ENCODE measurements at regions not wholly inside any gene's neighbourhood (a gene's known extent, or its start where the extent isn't known, plus 50 kb on each side); places are given as distances from the start of the nearest gene placed in this dataset.

DNA sequence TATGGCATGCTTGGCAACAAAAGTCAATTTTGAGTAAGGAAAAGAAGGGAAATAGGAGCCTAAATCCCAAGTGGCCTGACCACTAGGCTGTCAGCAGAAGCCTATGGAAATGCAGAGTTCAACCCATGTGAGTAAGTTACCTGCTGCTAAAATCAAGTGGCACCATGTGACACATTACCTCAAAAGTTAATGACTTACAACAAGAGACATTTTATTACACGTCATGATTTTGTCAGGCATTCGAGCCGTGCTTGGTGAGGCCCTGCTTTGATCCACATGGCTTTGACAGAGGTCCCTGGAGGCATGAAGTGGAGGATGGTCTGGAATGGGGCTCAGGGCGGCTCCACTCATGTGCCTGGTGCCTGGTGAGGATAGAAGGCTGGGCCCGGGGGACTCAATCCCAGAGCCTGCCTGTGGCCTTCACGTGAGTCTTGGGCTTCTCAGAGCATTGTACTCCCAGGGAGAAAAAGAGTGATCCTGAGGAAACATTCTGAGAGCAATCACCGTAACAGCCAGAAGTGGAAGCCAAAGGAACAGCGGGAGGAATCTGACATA lies 339.1 kb upstream of the B3GAT1 start:
- H3K9me3 ChIP-seq: peaks cover 0 to 2% (median 0%) of the 10 kb centered on the region in 4 donors
- DNase-seq: no peak
- no peaks in the 10 kb centered on the region for H3K27me3 ChIP-seq
- WGBS, 2 donors: 60 to 78% methylated on average over 8 of the region's 8 CpGs
- intact Hi-C loops (cut with DNase I): no loop called here
- H3K27ac ChIP-seq: no peak overlapping the region
- H3K4me3 ChIP-seq: no peak overlapping the region
- no peaks in the 10 kb centered on the region for H3K4me1 ChIP-seq
- no peak for TF ChIP-seq EP300 (IDR thresholded peaks at IDR 0.05)
- no peaks in the 10 kb centered on the region for H3K36me3 ChIP-seq

DNA sequence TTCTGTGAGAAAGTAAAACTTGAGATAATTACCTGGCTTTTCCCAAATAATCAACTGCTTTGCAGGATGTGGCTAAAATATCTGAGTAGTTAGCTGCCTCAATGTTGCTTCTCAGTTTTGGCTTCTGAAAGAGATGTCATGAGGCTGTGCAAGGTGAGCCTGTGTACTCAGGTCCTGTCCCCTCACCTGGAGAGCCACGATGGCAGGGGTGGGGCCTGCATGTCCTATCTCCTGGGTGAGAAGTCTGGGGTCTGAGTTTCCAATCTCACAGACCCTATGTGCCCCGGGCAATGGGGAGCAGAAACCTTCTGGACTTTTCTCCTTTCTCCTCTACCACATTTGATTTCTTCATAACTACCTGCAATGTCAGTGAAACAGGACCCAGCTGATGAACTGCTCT lies 338.6 kb upstream of the B3GAT1 start:
- TF ChIP-seq POLR2AphosphoS5 (IDR thresholded peaks at IDR 0.05) (no peak), POLR2A (IDR thresholded peaks at IDR 0.05) (no peak)
- WGBS, 2 donors: 65 to 74% methylated on average over 2 of the region's 2 CpGs
- no peaks in the 10 kb centered on the region for H3K27me3 ChIP-seq
- no peaks in the 10 kb centered on the region for H3K36me3 ChIP-seq
- intact Hi-C loops (cut with DNase I): no loop called here
- no peak overlapping the region for H3K4me3 ChIP-seq
- no peaks in the 10 kb centered on the region for H3K4me1 ChIP-seq
- peaks cover 0 to 2% (median 0%) of the 10 kb centered on the region in 4 donors for H3K9me3 ChIP-seq
- no peak overlapping the region for H3K27ac ChIP-seq
- DNase-seq: no peak

DNA sequence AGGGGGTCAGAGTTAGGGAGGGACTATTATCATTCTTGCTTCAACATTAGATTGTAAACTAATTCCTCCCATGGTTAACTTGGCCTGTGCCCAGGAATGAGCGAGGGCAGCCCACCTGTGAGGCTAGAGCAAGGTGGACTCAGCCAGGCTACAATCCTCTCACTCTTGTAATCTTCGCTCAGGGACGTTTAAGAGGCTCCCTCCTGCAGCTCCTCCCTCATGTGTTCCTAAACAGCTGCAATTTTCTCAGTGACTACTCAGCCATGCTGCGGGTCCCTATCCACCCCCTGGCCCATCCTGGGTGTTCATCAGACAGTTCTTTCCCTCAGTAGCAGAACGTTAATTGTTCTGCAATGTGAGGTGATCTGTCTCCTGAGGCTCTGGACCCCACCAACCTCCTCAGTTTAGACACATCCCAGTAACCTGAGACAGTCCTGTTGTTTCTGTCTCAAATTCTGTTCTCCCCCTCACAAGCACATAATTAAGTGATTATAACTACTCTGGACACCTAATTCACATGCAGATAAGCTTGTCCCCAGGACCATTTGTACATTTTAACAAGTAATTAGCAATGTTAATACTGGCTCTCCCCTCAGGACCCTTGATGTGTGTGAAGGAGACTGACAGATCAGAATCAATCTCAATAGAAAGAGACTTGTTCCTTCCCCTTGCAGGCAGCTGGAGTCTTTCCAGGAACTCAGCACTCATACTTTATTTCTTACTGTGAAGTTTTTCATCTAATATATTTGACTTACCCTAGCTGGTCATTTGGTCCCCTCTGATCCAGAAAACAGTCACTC lies 337.2 kb upstream of the B3GAT1 start:
- WGBS, 2 donors: 52 to 54% methylated on average over 5 of the region's 5 CpGs
- H3K36me3 ChIP-seq: no peaks in the 10 kb centered on the region
- intact Hi-C loops (cut with DNase I): no loop called here
- peaks cover 0 to 2% (median 0%) of the 10 kb centered on the region in 4 donors for H3K9me3 ChIP-seq
- no peaks in the 10 kb centered on the region for H3K27me3 ChIP-seq
- no peak overlapping the region for H3K27ac ChIP-seq
- H3K4me3 ChIP-seq: no peak overlapping the region
- TF ChIP-seq EP300 (IDR thresholded peaks at IDR 0.05): no peak
- no peak for DNase-seq
- no peaks in the 10 kb centered on the region for H3K4me1 ChIP-seq

DNA sequence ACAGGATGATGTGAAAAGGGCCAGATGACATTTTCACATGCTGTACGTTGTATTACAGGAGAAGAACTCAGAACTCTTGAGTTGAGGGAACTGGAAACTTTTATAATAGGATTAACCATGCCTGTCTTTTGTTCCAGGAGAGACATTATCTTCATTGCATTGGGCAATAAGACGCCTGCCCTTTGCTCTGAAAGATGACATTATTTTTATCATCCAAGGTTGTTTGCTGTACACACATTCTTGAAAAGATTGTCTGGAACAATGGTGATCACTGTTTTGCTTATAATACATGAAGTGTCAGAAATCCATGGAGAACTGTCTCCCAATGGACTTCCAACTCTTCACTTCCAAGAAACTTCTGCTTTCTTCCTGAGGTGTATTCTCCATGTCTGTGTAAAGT lies 334.6 kb upstream of the B3GAT1 start:
- TF ChIP-seq EP300 (IDR thresholded peaks at IDR 0.05): no peak
- TF ChIP-seq POLR2A (IDR thresholded peaks at IDR 0.05): no peak
- TF ChIP-seq POLR2AphosphoS5 (IDR thresholded peaks at IDR 0.05): no peak
- TF ChIP-seq, protein P1, sequence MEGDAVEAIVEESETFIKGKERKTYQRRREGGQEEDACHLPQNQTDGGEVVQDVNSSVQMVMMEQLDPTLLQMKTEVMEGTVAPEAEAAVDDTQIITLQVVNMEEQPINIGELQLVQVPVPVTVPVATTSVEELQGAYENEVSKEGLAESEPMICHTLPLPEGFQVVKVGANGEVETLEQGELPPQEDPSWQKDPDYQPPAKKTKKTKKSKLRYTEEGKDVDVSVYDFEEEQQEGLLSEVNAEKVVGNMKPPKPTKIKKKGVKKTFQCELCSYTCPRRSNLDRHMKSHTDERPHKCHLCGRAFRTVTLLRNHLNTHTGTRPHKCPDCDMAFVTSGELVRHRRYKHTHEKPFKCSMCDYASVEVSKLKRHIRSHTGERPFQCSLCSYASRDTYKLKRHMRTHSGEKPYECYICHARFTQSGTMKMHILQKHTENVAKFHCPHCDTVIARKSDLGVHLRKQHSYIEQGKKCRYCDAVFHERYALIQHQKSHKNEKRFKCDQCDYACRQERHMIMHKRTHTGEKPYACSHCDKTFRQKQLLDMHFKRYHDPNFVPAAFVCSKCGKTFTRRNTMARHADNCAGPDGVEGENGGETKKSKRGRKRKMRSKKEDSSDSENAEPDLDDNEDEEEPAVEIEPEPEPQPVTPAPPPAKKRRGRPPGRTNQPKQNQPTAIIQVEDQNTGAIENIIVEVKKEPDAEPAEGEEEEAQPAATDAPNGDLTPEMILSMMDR (IDR thresholded peaks at IDR 0.05): no peak
- no peaks in the 10 kb centered on the region for H3K27me3 ChIP-seq
- intact Hi-C loops (cut with DNase I): no loop called here
- H3K4me3 ChIP-seq: no peak overlapping the region
- no peaks in the 10 kb centered on the region for H3K4me1 ChIP-seq
- peaks cover 0 to 2% (median 0%) of the 10 kb centered on the region in 4 donors for H3K9me3 ChIP-seq
- no peak overlapping the region for H3K27ac ChIP-seq
- no peak for DNase-seq
- H3K36me3 ChIP-seq: no peaks in the 10 kb centered on the region
- 59 to 81% methylated on average over 2 of the region's 2 CpGs for WGBS, 2 donors

DNA sequence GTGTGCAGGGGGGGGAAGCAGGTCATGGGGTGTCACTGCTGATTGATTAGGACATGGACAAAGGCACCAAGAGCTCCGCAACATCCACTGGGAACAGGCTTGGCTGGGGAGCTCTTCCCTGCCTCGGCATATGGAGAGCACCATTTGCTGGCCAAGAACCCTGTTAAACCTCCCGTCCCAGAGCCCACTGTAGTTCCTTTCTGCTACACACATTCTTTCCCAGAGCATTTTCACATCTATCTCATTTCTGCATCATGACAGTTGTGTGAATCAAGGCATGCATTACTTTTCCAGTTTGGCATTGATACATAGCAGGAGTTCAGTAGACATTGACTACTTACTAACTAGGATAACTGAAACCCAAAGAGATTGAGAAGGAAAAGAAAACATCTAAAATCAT lies 333.4 kb upstream of the B3GAT1 start:
- peaks cover 0 to 2% (median 0%) of the 10 kb centered on the region in 4 donors for H3K9me3 ChIP-seq
- no peak overlapping the region for H3K4me3 ChIP-seq
- no peak for DNase-seq
- H3K4me1 ChIP-seq: no peaks in the 10 kb centered on the region
- no peaks in the 10 kb centered on the region for H3K27me3 ChIP-seq
- no peak overlapping the region for H3K27ac ChIP-seq
- no peak for TF ChIP-seq POLR2AphosphoS5 (IDR thresholded peaks at IDR 0.05)
- no peak for TF ChIP-seq EP300 (IDR thresholded peaks at IDR 0.05)
- no peaks in the 10 kb centered on the region for H3K36me3 ChIP-seq
- intact Hi-C loops (cut with DNase I): no loop called here
- 66 to 83% methylated on average over 3 of the region's 3 CpGs for WGBS, 2 donors

DNA sequence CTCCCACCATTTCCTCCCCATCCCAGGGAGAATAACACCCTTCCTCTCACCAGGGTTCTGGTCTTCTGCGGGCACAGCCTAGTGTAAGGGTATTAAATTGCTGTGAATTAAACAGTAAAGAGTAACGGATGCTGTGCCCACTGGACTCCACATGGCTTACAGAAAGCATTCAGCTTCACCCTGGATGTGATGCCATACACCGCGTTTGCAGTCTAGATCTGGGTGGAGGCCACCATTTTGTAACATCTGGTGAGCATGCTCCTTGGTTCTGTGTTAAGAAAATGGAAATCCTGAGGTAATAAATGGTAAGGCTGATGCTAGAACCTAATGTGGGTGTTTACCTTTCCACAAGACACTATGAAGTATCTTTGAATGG lies 331.8 kb upstream of the B3GAT1 start:
- H3K4me1 ChIP-seq: no peaks in the 10 kb centered on the region
- no peaks in the 10 kb centered on the region for H3K36me3 ChIP-seq
- no peak overlapping the region for H3K27ac ChIP-seq
- TF ChIP-seq, protein P1 (IDR thresholded peaks at IDR 0.05): no peak
- no peak for TF ChIP-seq POLR2A (IDR thresholded peaks at IDR 0.05)
- no peak for TF ChIP-seq POLR2AphosphoS5 (IDR thresholded peaks at IDR 0.05)
- no peak for TF ChIP-seq EP300 (IDR thresholded peaks at IDR 0.05)
- H3K27me3 ChIP-seq: no peaks in the 10 kb centered on the region
- 84 to 94% methylated on average over 4 of the region's 4 CpGs for WGBS, 2 donors
- intact Hi-C loops (cut with DNase I): no loop called here
- no peak for DNase-seq
- peaks cover 0 to 2% (median 0%) of the 10 kb centered on the region in 4 donors for H3K9me3 ChIP-seq
- no peak overlapping the region for H3K4me3 ChIP-seq

Data from sigmoid colon (tissue), 6 donors.